Immature natural killer cell (primary cell): ENCODE measurements at regions not wholly inside any gene's neighbourhood (a gene's known extent, or its start where the extent isn't known, plus 50 kb on each side); places are given as distances from the start of the nearest gene placed in this dataset.
"Not testable (repeated sequence)": the region's sequence is repeated elsewhere in the genome, so short reads cannot be mapped to it uniquely, and the experiment has no call there.

Experiments
- DNase-seq, 3 donors: peaks; one replicate each; pipeline ENCODE4 v3.0.0; 2022; ENCODE audit warnings: mixed read lengths in 1 of 3
- H3K27ac Mint-ChIP-seq, 6 donors: one replicate each; pipeline ENCODE4 v1.8.0; 2020; ENCODE audit warnings: mixed read lengths in 6 of 6, mild to moderate bottlenecking in 5 of 6, inconsistent platforms in 4 of 6, moderate library complexity in 3 of 6
- H3K27me3 Mint-ChIP-seq, 3 donors: one replicate each; pipeline ENCODE4 v1.8.0; 2020 to 2021; ENCODE audit warnings: low read depth in 3 of 3, mild to moderate bottlenecking in 3 of 3, mixed read lengths in 3 of 3, moderate library complexity in 3 of 3, inconsistent platforms in 1 of 3
- H3K36me3 Mint-ChIP-seq, 3 donors: one replicate each; pipeline ENCODE4 v1.8.0; 2020; ENCODE audit warnings: mixed read lengths in 3 of 3, inconsistent platforms in 2 of 3, mild to moderate bottlenecking in 2 of 3
- H3K4me1 Mint-ChIP-seq, 2 donors: one replicate each; pipeline ENCODE4 v1.8.0; 2020; ENCODE audit warnings: inconsistent platforms in 2 of 2, mild to moderate bottlenecking in 2 of 2, mixed read lengths in 2 of 2, moderate library complexity in 1 of 2
- H3K4me3 Mint-ChIP-seq, 5 donors: one replicate each; pipeline ENCODE4 v1.8.0; 2020; ENCODE audit warnings: mild to moderate bottlenecking in 5 of 5, mixed read lengths in 5 of 5, inconsistent platforms in 3 of 5, moderate library complexity in 3 of 5
- H3K9me3 Mint-ChIP-seq, 6 donors: one replicate each; pipeline ENCODE4 v1.8.0; 2020; ENCODE audit warnings: mild to moderate bottlenecking in 6 of 6, mixed read lengths in 6 of 6, inconsistent platforms in 4 of 6, moderate library complexity in 3 of 6

DNA sequence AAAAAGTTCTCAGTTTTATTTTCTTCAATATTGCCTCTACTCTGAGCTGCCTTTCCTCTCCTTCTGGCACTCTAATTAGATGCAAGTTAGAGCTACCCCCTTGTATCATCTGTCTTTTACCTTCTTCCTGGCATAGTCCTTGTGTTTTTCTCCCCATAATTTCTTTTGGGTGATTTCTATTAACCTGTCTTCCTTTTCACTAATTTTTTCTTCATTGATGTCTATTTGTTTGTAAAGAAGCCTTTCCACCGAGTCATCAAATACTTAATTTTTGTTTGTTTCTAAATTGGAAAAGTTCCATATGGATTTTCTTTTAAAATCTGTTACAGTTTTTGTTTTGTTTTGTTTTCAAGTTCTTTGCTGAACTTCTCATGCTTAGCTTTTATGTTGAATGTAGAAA, 558.1 kb downstream of the TBC1D22A start:
- DNase-seq = no peak
- no peaks in the 10 kb centered on the region for H3K4me1 Mint-ChIP-seq
- H3K9me3 Mint-ChIP-seq = no peaks in the 10 kb centered on the region
- H3K27ac Mint-ChIP-seq = no peak overlapping the region
- H3K4me3 Mint-ChIP-seq = no peak overlapping the region
- peaks cover 6 to 15% (median 8%) of the 10 kb centered on the region in 3 donors for H3K27me3 Mint-ChIP-seq
- no peaks in the 10 kb centered on the region for H3K36me3 Mint-ChIP-seq

GRCh38 chr22:47318041-47318737, 555.7 kb downstream of the TBC1D22A start:
- Mint-ChIP-seq H3K27ac (no peak overlapping the region), H3K9me3 (peaks cover 0 to 2% (median 0%) of the 10 kb centered on the region in 6 donors), H3K36me3 (no peaks in the 10 kb centered on the region), H3K4me3 (no peak overlapping the region), H3K27me3 (peaks cover 8 to 12% (median 11%) of the 10 kb centered on the region in 3 donors), H3K4me1 (no peaks in the 10 kb centered on the region)
- DNase-seq = no peak

DNA sequence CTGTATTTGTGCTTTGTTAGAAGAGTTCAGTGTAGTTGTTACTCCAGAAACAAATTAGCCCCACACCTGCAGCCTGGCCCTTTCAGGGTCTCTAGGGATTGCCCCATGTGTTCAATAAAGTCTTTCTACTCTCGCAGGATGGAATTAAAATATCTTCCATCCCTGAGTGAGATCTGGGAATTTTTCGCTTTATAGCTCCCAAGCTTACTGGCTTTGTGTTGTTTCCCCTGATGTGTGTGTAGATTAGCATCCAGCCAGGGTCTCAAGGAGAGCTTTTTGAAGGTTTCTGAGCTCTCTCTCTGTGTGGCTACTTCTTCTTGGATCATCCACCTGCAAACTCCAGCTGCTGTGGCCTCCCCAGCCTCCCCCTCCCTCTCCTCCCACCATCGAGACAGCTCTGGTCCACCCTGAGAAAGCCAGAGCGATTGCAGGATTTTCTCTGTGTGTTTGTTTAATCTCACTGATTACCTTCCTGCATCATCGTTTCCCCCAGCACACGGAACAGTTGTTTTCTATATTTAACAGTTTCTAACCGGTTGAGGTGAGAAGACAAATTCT, 553.5 kb downstream of the TBC1D22A start:
- Mint-ChIP-seq H3K4me1 (no peaks in the 10 kb centered on the region), H3K27ac (no peak overlapping the region), H3K9me3 (peaks cover 0 to 2% (median 0%) of the 10 kb centered on the region in 6 donors), H3K36me3 (no peaks in the 10 kb centered on the region), H3K27me3 (peaks cover 7 to 15% (median 8%) of the 10 kb centered on the region in 3 donors), H3K4me3 (no peak overlapping the region)
- no peak for DNase-seq

GRCh38 chr22:47310601-47311000, 548.2 kb downstream of the TBC1D22A start:
- Mint-ChIP-seq H3K27ac (no peak overlapping the region), H3K27me3 (peaks cover 3 to 10% (median 5%) of the 10 kb centered on the region in 3 donors), H3K36me3 (no peaks in the 10 kb centered on the region), H3K9me3 (peaks cover 0 to 2% (median 0%) of the 10 kb centered on the region in 6 donors), H3K4me1 (no peaks in the 10 kb centered on the region), H3K4me3 (no peak overlapping the region)
- no peak for DNase-seq

- Mint-ChIP-seq H3K4me1 (no peaks in the 10 kb centered on the region), H3K36me3 (no peaks in the 10 kb centered on the region), H3K27ac (no peak overlapping the region), H3K4me3 (no peak overlapping the region), H3K27me3 (peaks cover 3 to 10% (median 5%) of the 10 kb centered on the region in 3 donors), H3K9me3 (peaks cover 0 to 2% (median 0%) of the 10 kb centered on the region in 6 donors)
- DNase-seq = no peak
These were observed 547.5 kb downstream of the TBC1D22A start for GRCh38 chr22:47309946-47310345.

DNA sequence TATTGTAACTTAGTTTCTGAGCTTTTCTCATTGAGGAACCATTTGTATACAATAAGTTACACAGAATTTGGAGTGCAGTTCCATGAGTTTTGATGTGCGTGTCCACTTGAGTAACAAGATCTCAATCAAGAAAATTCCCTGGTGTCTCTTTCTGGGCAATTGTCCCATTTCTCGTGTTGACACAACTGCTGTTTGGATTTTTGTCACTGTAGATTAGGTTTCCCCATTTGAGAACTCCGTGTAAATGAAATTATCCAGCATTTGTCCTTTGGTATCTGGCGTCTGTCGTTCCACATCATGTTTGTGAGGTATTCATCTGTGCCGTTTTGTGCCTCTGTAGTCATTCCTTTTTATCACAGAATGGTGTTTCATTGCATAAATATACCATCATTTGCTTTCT, 547.0 kb downstream of the TBC1D22A start:
- no peaks in the 10 kb centered on the region for H3K36me3 Mint-ChIP-seq
- H3K9me3 Mint-ChIP-seq = peaks cover 0 to 2% (median 0%) of the 10 kb centered on the region in 6 donors
- H3K27ac Mint-ChIP-seq = no peak overlapping the region
- H3K27me3 Mint-ChIP-seq = peaks cover 3 to 9% (median 5%) of the 10 kb centered on the region in 3 donors
- H3K4me3 Mint-ChIP-seq = no peak overlapping the region
- no peak for DNase-seq
- H3K4me1 Mint-ChIP-seq = no peaks in the 10 kb centered on the region

GRCh38 chr22:47308886-47309285, 546.4 kb downstream of the TBC1D22A start:
- H3K9me3 Mint-ChIP-seq = peaks cover 0 to 2% (median 0%) of the 10 kb centered on the region in 6 donors
- no peaks in the 10 kb centered on the region for H3K4me1 Mint-ChIP-seq
- peaks cover 2 to 9% (median 3%) of the 10 kb centered on the region in 3 donors for H3K27me3 Mint-ChIP-seq
- H3K36me3 Mint-ChIP-seq = no peaks in the 10 kb centered on the region
- DNase-seq = no peak
- H3K4me3 Mint-ChIP-seq = no peak overlapping the region
- H3K27ac Mint-ChIP-seq = no peak overlapping the region

- H3K27ac Mint-ChIP-seq = no peak overlapping the region
- no peak for DNase-seq
- no peaks in the 10 kb centered on the region for H3K36me3 Mint-ChIP-seq
- peaks cover 2 to 6% (median 3%) of the 10 kb centered on the region in 3 donors for H3K27me3 Mint-ChIP-seq
- no peaks in the 10 kb centered on the region for H3K4me1 Mint-ChIP-seq
- H3K4me3 Mint-ChIP-seq = no peak overlapping the region
- peaks cover 0 to 2% (median 0%) of the 10 kb centered on the region in 6 donors for H3K9me3 Mint-ChIP-seq
These were observed 545.4 kb downstream of the TBC1D22A start for GRCh38 chr22:47307822-47308221.

- H3K9me3 Mint-ChIP-seq = no peaks in the 10 kb centered on the region
- DNase-seq = no peak
- H3K27me3 Mint-ChIP-seq = peaks cover 2 to 6% (median 3%) of the 10 kb centered on the region in 3 donors
- H3K36me3 Mint-ChIP-seq = no peaks in the 10 kb centered on the region
- H3K27ac Mint-ChIP-seq = no peak overlapping the region
- no peaks in the 10 kb centered on the region for H3K4me1 Mint-ChIP-seq
- no peak overlapping the region for H3K4me3 Mint-ChIP-seq
These were observed 544.9 kb downstream of the TBC1D22A start for GRCh38 chr22:47307326-47307725.

GRCh38 chr22:47304854-47305253, 542.4 kb downstream of the TBC1D22A start:
- H3K4me3 Mint-ChIP-seq = no peak overlapping the region
- no peak for DNase-seq
- no peaks in the 10 kb centered on the region for H3K36me3 Mint-ChIP-seq
- H3K27ac Mint-ChIP-seq = no peak overlapping the region
- no peaks in the 10 kb centered on the region for H3K4me1 Mint-ChIP-seq
- H3K27me3 Mint-ChIP-seq = peaks cover 0 to 5% (median 2%) of the 10 kb centered on the region in 3 donors
- H3K9me3 Mint-ChIP-seq = no peaks in the 10 kb centered on the region

GRCh38 chr22:47304191-47304831, 541.9 kb downstream of the TBC1D22A start:
- H3K27me3 Mint-ChIP-seq = peaks cover 0 to 5% (median 2%) of the 10 kb centered on the region in 3 donors
- no peak overlapping the region for H3K27ac Mint-ChIP-seq
- H3K36me3 Mint-ChIP-seq = no peaks in the 10 kb centered on the region
- no peaks in the 10 kb centered on the region for H3K9me3 Mint-ChIP-seq
- no peak overlapping the region for H3K4me3 Mint-ChIP-seq
- no peaks in the 10 kb centered on the region for H3K4me1 Mint-ChIP-seq
- DNase-seq = no peak

GRCh38 chr22:47303161-47303890, 540.9 kb downstream of the TBC1D22A start:
- Mint-ChIP-seq H3K27ac (no peak overlapping the region), H3K36me3 (no peaks in the 10 kb centered on the region), H3K4me1 (no peaks in the 10 kb centered on the region), H3K4me3 (no peak overlapping the region), H3K9me3 (no peaks in the 10 kb centered on the region), H3K27me3 (peaks cover 0 to 5% (median 2%) of the 10 kb centered on the region in 3 donors)
- DNase-seq = no peak

GRCh38 chr22:47302587-47302986, 540.1 kb downstream of the TBC1D22A start:
- H3K4me3 Mint-ChIP-seq, DNase-seq, H3K27ac Mint-ChIP-seq, H3K27me3 Mint-ChIP-seq, H3K36me3 Mint-ChIP-seq, H3K4me1 Mint-ChIP-seq, H3K9me3 Mint-ChIP-seq: not testable (repeated sequence)
